WTC11 (cell line): ENCODE measurements at regions not wholly inside any gene's neighbourhood (a gene's known extent, or its start where the extent isn't known, plus 50 kb on each side); places are given as distances from the start of the nearest gene placed in this dataset.

Experiments used
- ATAC-seq: fragments of 200-7000 bp; cut with Tn5 transposase; 2 replicates; pipeline ENCODE4 v1.10.0; 2021; ENCODE audit warnings: mild to moderate bottlenecking, moderate library complexity
- CTCF ChIA-PET: fragments of 300-600 bp; sonication (Branson Sonifier 250); formaldehyde crosslinking; loops from one replicate; lab custom pipeline; 2021; ENCODE audit warnings: antibody characterized with exemption; lab: Charles Lee
- POLR2A ChIA-PET: fragments of 350-600 bp; sonication (Branson Sonifier 250); formaldehyde crosslinking; loops from one replicate; lab custom pipeline; 2021; ENCODE audit warnings: antibody characterized with exemption; lab: Charles Lee
- DNase-seq: peaks from one replicate; pipeline ENCODE4 v3.0.0; 2021; ENCODE audit warnings: low spot score
- H3K27ac Mint-ChIP-seq: 2 replicates; pipeline ENCODE4 v1.8.0; 2021; ENCODE audit warnings: mixed read lengths
- H3K27me3 Mint-ChIP-seq: 2 replicates; pipeline ENCODE4 v1.8.0; 2021; ENCODE audit warnings: low read depth, mild to moderate bottlenecking, moderate library complexity, mixed read lengths
- H3K36me3 Mint-ChIP-seq: 2 replicates; pipeline ENCODE4 v1.8.0; 2021; ENCODE audit warnings: mixed read lengths
- H3K4me1 Mint-ChIP-seq: 2 replicates; pipeline ENCODE4 v1.8.0; 2022; ENCODE audit warnings: mixed read lengths
- H3K4me3 Mint-ChIP-seq: 2 replicates; pipeline ENCODE4 v1.8.0; 2021; ENCODE audit warnings: mild to moderate bottlenecking, moderate library complexity, mixed read lengths
- H3K9me3 Mint-ChIP-seq: 2 replicates; pipeline ENCODE4 v1.8.0; 2021; ENCODE audit warnings: mixed read lengths
- CREM ChIP-seq: sonication (generic); formaldehyde crosslinking; IDR thresholded peaks from 2 replicates; pipeline ENCODE4 v1.8.1; 2022; ENCODE audit warnings: mild to moderate bottlenecking, missing genetic modification reagents, moderate library complexity
- FOXJ3 ChIP-seq: sonication (generic); formaldehyde crosslinking; IDR thresholded peaks from 2 replicates; pipeline ENCODE4 v1.9.0; 2021; ENCODE audit warnings: missing genetic modification reagents, mild to moderate bottlenecking, borderline replicate concordance
- GABPB1 ChIP-seq: sonication (generic); formaldehyde crosslinking; IDR thresholded peaks from 2 replicates; pipeline ENCODE4 v1.8.1; 2023; ENCODE audit warnings: mild to moderate bottlenecking, missing genetic modification reagents
- IRF2 ChIP-seq: sonication (generic); formaldehyde crosslinking; IDR thresholded peaks from 2 replicates; pipeline ENCODE4 v1.8.0; 2022; ENCODE audit warnings: low read depth, missing genetic modification reagents, borderline replicate concordance
- MYBL2 ChIP-seq: sonication (generic); formaldehyde crosslinking; IDR thresholded peaks from 2 replicates; pipeline ENCODE4 v1.8.1; 2023; ENCODE audit warnings: mild to moderate bottlenecking, moderate library complexity, missing genetic modification reagents
- NFATC4 ChIP-seq: fragments of 250-450 bp; sonication (Bioruptor Pico); IDR thresholded peaks from 2 replicates; pipeline ENCODE4 v1.9.0; 2021; ENCODE audit warnings: mild to moderate bottlenecking
- NR3C1 ChIP-seq: sonication (generic); formaldehyde crosslinking; conservative IDR thresholded peaks from 2 replicates; pipeline ENCODE4 v1.8.1; 2023; ENCODE audit warnings: low read depth, mild to moderate bottlenecking, missing genetic modification reagents
- SMAD4 ChIP-seq: sonication (generic); formaldehyde crosslinking; IDR thresholded peaks from 2 replicates; pipeline ENCODE4 v1.8.0; 2022; ENCODE audit warnings: mild to moderate bottlenecking, missing genetic modification reagents
- SP1 ChIP-seq: sonication (generic); formaldehyde crosslinking; conservative IDR thresholded peaks from 2 replicates; pipeline ENCODE4 v1.8.1; 2022; ENCODE audit warnings: missing genetic modification reagents
- TCF7 ChIP-seq: sonication (generic); formaldehyde crosslinking; IDR thresholded peaks from 2 replicates; pipeline ENCODE4 v1.8.0; 2022; ENCODE audit warnings: mild to moderate bottlenecking, low read depth, missing genetic modification reagents, moderate library complexity
- TEAD1 ChIP-seq: sonication (generic); formaldehyde crosslinking; IDR thresholded peaks from 2 replicates; pipeline ENCODE4 v1.8.0; 2022; ENCODE audit warnings: mild to moderate bottlenecking, missing genetic modification reagents
- ZBTB21 ChIP-seq: sonication (generic); formaldehyde crosslinking; IDR thresholded peaks from 2 replicates; pipeline ENCODE4 v1.8.1; 2023; ENCODE audit warnings: mild to moderate bottlenecking, missing genetic modification reagents, borderline replicate concordance
- ZNF121 ChIP-seq: sonication (generic); formaldehyde crosslinking; IDR thresholded peaks from 2 replicates; pipeline ENCODE4 v1.8.0; 2023; ENCODE audit warnings: missing genetic modification reagents
- ZNF138 ChIP-seq: sonication (generic); formaldehyde crosslinking; conservative IDR thresholded peaks from 2 replicates; pipeline ENCODE4 v1.8.1; 2022; ENCODE audit warnings: mild to moderate bottlenecking, moderate library complexity, missing genetic modification reagents
- ZNF416 ChIP-seq: fragments of 250-450 bp; sonication (Bioruptor Pico); IDR thresholded peaks from 2 replicates; pipeline ENCODE4 v1.9.0; 2021; ENCODE audit warnings: mild to moderate bottlenecking, inconsistent platforms
- TF ChIP-seq, protein P1 (sequence below): sonication (generic); formaldehyde crosslinking; IDR thresholded peaks from 2 replicates; pipeline ENCODE4 v1.8.0; 2022; ENCODE audit warnings: mild to moderate bottlenecking, missing genetic modification reagents
- TF ChIP-seq, protein P2 (sequence below): fragments of 250-450 bp; sonication (Bioruptor Pico); IDR thresholded peaks from 2 replicates; pipeline ENCODE4 v1.8.0; 2021; ENCODE audit warnings: mild to moderate bottlenecking
- TF ChIP-seq, protein P3 (sequence below): sonication (generic); formaldehyde crosslinking; IDR thresholded peaks from 2 replicates; pipeline ENCODE4 v1.8.1; 2023; ENCODE audit warnings: mild to moderate bottlenecking, missing genetic modification reagents
- TF ChIP-seq, protein P4 (sequence below): sonication (generic); formaldehyde crosslinking; IDR thresholded peaks from 2 replicates; pipeline ENCODE4 v1.8.1; 2023; ENCODE audit warnings: mild to moderate bottlenecking, moderate library complexity, missing genetic modification reagents
- TF ChIP-seq, protein P5 (sequence below): sonication (generic); formaldehyde crosslinking; IDR thresholded peaks from 2 replicates; pipeline ENCODE4 v1.8.0; 2022; ENCODE audit warnings: mild to moderate bottlenecking, missing genetic modification reagents
- TF ChIP-seq, protein P6 (sequence below): sonication (generic); formaldehyde crosslinking; conservative IDR thresholded peaks from 2 replicates; pipeline ENCODE4 v1.8.1; 2023; ENCODE audit warnings: mild to moderate bottlenecking, low read depth, missing genetic modification reagents, moderate library complexity
- TF ChIP-seq, protein P7 (sequence below): sonication (generic); formaldehyde crosslinking; IDR thresholded peaks from 2 replicates; pipeline ENCODE4 v1.8.0; 2023; ENCODE audit warnings: missing genetic modification reagents
- TF ChIP-seq, protein P8 (sequence below): sonication (generic); formaldehyde crosslinking; IDR thresholded peaks from 2 replicates; pipeline ENCODE4 v1.8.1; 2023; ENCODE audit warnings: mild to moderate bottlenecking, missing genetic modification reagents

DNA sequence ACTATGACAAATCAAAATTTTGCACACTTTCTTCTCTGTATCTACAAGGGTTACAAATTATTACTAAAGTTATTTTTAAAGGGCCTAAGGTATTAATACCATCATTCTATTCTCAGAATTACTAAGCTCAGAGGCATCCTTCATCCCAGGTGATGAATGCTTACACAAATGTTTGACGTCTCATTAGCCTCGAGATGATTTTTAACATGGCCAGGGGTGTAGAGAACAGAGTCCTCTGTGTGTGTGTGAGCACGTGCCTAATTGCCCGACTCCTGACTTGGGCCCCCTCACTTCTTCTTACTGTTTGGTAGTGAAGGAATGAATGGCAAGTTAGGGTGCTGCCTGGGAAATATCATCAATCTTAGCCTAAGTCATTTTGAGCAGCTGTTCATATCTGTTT lies 221.1 kb downstream of the ENC1 start:
- H3K27ac Mint-ChIP-seq: no peak overlapping the region
- DNase-seq (no peak), ATAC-seq (no peak)
- no peaks in the 10 kb centered on the region for H3K27me3 Mint-ChIP-seq
- CTCF ChIA-PET: no interaction called here
- H3K4me3 Mint-ChIP-seq: no peak overlapping the region
- POLR2A ChIA-PET: no interaction called here
- no peaks in the 10 kb centered on the region for H3K36me3 Mint-ChIP-seq
- TF ChIP-seq, protein P1, sequence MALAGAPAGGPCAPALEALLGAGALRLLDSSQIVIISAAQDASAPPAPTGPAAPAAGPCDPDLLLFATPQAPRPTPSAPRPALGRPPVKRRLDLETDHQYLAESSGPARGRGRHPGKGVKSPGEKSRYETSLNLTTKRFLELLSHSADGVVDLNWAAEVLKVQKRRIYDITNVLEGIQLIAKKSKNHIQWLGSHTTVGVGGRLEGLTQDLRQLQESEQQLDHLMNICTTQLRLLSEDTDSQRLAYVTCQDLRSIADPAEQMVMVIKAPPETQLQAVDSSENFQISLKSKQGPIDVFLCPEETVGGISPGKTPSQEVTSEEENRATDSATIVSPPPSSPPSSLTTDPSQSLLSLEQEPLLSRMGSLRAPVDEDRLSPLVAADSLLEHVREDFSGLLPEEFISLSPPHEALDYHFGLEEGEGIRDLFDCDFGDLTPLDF (CRISPR knock-in tag): no peak
- TF ChIP-seq, protein P2, sequence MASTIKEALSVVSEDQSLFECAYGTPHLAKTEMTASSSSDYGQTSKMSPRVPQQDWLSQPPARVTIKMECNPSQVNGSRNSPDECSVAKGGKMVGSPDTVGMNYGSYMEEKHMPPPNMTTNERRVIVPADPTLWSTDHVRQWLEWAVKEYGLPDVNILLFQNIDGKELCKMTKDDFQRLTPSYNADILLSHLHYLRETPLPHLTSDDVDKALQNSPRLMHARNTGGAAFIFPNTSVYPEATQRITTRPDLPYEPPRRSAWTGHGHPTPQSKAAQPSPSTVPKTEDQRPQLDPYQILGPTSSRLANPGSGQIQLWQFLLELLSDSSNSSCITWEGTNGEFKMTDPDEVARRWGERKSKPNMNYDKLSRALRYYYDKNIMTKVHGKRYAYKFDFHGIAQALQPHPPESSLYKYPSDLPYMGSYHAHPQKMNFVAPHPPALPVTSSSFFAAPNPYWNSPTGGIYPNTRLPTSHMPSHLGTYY: no peak
- TF ChIP-seq, protein P3, sequence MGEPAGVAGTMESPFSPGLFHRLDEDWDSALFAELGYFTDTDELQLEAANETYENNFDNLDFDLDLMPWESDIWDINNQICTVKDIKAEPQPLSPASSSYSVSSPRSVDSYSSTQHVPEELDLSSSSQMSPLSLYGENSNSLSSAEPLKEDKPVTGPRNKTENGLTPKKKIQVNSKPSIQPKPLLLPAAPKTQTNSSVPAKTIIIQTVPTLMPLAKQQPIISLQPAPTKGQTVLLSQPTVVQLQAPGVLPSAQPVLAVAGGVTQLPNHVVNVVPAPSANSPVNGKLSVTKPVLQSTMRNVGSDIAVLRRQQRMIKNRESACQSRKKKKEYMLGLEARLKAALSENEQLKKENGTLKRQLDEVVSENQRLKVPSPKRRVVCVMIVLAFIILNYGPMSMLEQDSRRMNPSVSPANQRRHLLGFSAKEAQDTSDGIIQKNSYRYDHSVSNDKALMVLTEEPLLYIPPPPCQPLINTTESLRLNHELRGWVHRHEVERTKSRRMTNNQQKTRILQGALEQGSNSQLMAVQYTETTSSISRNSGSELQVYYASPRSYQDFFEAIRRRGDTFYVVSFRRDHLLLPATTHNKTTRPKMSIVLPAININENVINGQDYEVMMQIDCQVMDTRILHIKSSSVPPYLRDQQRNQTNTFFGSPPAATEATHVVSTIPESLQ: no peak
- TF ChIP-seq ZBTB21 (CRISPR knock-in tag): no peak
- TF ChIP-seq SMAD4 (CRISPR knock-in tag): no peak
- TF ChIP-seq ZNF138 (CRISPR knock-in tag): no peak
- no peaks in the 10 kb centered on the region for H3K9me3 Mint-ChIP-seq
- H3K4me1 Mint-ChIP-seq: no peaks in the 10 kb centered on the region

DNA sequence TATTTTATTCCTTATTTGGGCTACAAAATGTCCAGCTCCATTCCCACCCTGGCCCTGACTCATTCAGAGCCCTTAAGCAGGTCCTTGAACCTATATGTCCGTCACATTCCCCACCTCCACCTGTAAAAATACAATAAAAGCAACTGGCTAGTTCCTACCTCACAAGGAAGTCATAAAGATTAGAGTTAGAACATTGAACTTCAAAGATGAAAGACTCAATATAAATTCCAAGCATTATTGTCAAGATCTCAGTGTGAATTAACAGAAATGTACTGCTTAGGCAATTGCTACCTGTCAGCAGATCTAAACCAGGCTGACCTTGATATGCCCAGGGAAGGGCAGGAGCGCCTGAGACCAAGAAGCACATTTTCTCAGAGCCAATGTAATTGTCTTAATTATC lies 221.8 kb downstream of the ENC1 start:
- no peak for TF ChIP-seq SP1 (CRISPR knock-in tag)
- no peak for TF ChIP-seq IRF2 (CRISPR knock-in tag)
- no peak for TF ChIP-seq NR3C1 (CRISPR knock-in tag)
- no peak for TF ChIP-seq MYBL2 (CRISPR knock-in tag)
- TF ChIP-seq TCF7 (CRISPR knock-in tag): no peak
- TF ChIP-seq, protein P4, sequence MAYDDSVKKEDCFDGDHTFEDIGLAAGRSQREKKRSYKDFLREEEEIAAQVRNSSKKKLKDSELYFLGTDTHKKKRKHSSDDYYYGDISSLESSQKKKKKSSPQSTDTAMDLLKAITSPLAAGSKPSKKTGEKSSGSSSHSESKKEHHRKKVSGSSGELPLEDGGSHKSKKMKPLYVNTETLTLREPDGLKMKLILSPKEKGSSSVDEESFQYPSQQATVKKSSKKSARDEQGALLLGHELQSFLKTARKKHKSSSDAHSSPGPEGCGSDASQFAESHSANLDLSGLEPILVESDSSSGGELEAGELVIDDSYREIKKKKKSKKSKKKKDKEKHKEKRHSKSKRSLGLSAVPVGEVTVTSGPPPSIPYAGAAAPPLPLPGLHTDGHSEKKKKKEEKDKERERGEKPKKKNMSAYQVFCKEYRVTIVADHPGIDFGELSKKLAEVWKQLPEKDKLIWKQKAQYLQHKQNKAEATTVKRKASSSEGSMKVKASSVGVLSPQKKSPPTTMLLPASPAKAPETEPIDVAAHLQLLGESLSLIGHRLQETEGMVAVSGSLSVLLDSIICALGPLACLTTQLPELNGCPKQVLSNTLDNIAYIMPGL (CRISPR knock-in tag): no peak
- TF ChIP-seq, protein P5, sequence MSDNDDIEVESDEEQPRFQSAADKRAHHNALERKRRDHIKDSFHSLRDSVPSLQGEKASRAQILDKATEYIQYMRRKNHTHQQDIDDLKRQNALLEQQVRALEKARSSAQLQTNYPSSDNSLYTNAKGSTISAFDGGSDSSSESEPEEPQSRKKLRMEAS (CRISPR knock-in tag): no peak
- no peak for TF ChIP-seq TEAD1 (CRISPR knock-in tag)
- TF ChIP-seq NFATC4 (CRISPR knock-in tag): no peak
- no peak for TF ChIP-seq GABPB1 (CRISPR knock-in tag)
- TF ChIP-seq ZNF416 (CRISPR knock-in tag): no peak
- POLR2A ChIA-PET: no interaction called here
- CTCF ChIA-PET: no interaction called here
- no peak for DNase-seq
- Mint-ChIP-seq H3K9me3 (no peaks in the 10 kb centered on the region), H3K27me3 (no peaks in the 10 kb centered on the region), H3K4me3 (no peak overlapping the region), H3K36me3 (no peaks in the 10 kb centered on the region), H3K27ac (no peak overlapping the region), H3K4me1 (0 out of 2 replicates have a peak, but pooled peaks cover 2% of the 10 kb centered on the region)
- no peak for ATAC-seq

DNA sequence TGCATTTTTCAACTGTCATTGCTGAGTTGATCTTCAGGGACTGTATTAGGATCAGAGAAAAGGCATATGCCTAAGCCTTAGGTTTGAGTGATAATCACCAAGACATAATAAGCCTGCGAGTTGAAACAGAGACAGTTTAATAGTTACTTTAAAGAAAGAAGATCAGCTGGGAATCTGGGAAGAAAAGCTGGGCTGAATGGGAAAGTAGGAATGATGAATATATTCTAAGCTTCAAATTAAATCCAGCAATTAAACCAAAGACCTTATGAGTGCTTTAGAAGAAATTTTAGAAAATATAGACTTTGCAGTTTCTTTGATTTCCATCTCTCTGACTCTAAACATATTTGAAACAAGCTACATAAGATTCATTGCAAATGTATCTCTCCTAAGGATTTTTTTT lies 222.3 kb downstream of the ENC1 start:
- ChIA-PET CTCF (no interaction called here), POLR2A (interaction anchor here (1.0 kb wide), 1 partner anchor 127 kb away, joined by 3 read pairs; no protein-coding TSS in a partner anchor)
- no peak overlapping the region for H3K4me3 Mint-ChIP-seq
- DNase-seq: no peak
- H3K27ac Mint-ChIP-seq: no peak overlapping the region
- no peaks in the 10 kb centered on the region for H3K27me3 Mint-ChIP-seq
- no peaks in the 10 kb centered on the region for H3K36me3 Mint-ChIP-seq
- no peak for ATAC-seq
- H3K4me1 Mint-ChIP-seq: 0 out of 2 replicates have a peak, but pooled peaks cover 2% of the 10 kb centered on the region
- no peaks in the 10 kb centered on the region for H3K9me3 Mint-ChIP-seq
- TF ChIP-seq FOXJ3 (CRISPR knock-in tag) (no peak), ZNF121 (CRISPR knock-in tag) (no peak), CREM (CRISPR knock-in tag) (no peak), IRF2 (CRISPR knock-in tag) (no peak)
- TF ChIP-seq, protein P6, sequence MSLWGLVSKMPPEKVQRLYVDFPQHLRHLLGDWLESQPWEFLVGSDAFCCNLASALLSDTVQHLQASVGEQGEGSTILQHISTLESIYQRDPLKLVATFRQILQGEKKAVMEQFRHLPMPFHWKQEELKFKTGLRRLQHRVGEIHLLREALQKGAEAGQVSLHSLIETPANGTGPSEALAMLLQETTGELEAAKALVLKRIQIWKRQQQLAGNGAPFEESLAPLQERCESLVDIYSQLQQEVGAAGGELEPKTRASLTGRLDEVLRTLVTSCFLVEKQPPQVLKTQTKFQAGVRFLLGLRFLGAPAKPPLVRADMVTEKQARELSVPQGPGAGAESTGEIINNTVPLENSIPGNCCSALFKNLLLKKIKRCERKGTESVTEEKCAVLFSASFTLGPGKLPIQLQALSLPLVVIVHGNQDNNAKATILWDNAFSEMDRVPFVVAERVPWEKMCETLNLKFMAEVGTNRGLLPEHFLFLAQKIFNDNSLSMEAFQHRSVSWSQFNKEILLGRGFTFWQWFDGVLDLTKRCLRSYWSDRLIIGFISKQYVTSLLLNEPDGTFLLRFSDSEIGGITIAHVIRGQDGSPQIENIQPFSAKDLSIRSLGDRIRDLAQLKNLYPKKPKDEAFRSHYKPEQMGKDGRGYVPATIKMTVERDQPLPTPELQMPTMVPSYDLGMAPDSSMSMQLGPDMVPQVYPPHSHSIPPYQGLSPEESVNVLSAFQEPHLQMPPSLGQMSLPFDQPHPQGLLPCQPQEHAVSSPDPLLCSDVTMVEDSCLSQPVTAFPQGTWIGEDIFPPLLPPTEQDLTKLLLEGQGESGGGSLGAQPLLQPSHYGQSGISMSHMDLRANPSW (CRISPR knock-in tag): no peak
- TF ChIP-seq, protein P7, sequence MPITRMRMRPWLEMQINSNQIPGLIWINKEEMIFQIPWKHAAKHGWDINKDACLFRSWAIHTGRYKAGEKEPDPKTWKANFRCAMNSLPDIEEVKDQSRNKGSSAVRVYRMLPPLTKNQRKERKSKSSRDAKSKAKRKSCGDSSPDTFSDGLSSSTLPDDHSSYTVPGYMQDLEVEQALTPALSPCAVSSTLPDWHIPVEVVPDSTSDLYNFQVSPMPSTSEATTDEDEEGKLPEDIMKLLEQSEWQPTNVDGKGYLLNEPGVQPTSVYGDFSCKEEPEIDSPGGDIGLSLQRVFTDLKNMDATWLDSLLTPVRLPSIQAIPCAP (CRISPR knock-in tag): no peak
- TF ChIP-seq, protein P8, sequence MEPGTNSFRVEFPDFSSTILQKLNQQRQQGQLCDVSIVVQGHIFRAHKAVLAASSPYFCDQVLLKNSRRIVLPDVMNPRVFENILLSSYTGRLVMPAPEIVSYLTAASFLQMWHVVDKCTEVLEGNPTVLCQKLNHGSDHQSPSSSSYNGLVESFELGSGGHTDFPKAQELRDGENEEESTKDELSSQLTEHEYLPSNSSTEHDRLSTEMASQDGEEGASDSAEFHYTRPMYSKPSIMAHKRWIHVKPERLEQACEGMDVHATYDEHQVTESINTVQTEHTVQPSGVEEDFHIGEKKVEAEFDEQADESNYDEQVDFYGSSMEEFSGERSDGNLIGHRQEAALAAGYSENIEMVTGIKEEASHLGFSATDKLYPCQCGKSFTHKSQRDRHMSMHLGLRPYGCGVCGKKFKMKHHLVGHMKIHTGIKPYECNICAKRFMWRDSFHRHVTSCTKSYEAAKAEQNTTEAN: no peak
